SK-N-SH (cell line): ENCODE measurements at regions not wholly inside any gene's neighbourhood (a gene's known extent, or its start where the extent isn't known, plus 50 kb on each side); places are given as distances from the start of the nearest gene placed in this dataset.

ENCODE experiments used
- CTCF ChIA-PET: fragments of 300-600, 350-600 bp; formaldehyde crosslinking; extraction: SDS; loops from one replicate; lab custom pipeline; 2021; lab: Yijun Ruan, JAX
- POLR2A ChIA-PET: fragments of 350-600 bp; sonication (Branson Sonifier 250); formaldehyde crosslinking; extraction: SDS; loops from one replicate; lab custom pipeline; 2020; ENCODE audit warnings: antibody characterized with exemption, inconsistent platforms; lab: Yijun Ruan, JAX
- DNase-seq: peaks from one replicate; pipeline ENCODE4 v3.0.0; 2012
- H2AFZ ChIP-seq: fragments of 200-600 bp; sonication (generic); 2 replicates; pipeline ENCODE4 v1.8.1; 2016; ENCODE audit warnings: antibody characterized with exemption, mild to moderate bottlenecking, low read depth
- H3F3A ChIP-seq: fragments of 200-600 bp; sonication (generic); replicated peaks from 2 replicates; pipeline ENCODE3; 2016; ENCODE audit warnings: antibody characterized with exemption, mild to moderate bottlenecking; ENCODE audit not compliant: insufficient read depth
- H3K27ac ChIP-seq, 2 experiments: fragments of 200-500 bp in 1 of 2; fragments of 200-600 bp in 1 of 2; sonication (Bioruptor generic) in 1 of 2; sonication (generic), shearing (Covaris generic) in 1 of 2; 2 replicates each; pipeline versions ENCODE4 v1.5.1 to v1.6.1; 2014 to 2016; ENCODE audit warnings: low read depth in 2 of 2, inconsistent platforms in 1 of 2, low read length in 1 of 2, mild to moderate bottlenecking in 1 of 2, mixed read lengths in 1 of 2
- H3K27me3 ChIP-seq: fragments of 200-600 bp; sonication (generic), shearing (Covaris generic); 2 replicates; pipeline ENCODE4 v1.6.1; 2016; ENCODE audit warnings: mixed run types; ENCODE audit not compliant: insufficient read depth
- H3K36me3 ChIP-seq, 2 experiments: fragments of 200-500 bp in 1 of 2; fragments of 200-600 bp in 1 of 2; sonication (Bioruptor generic) in 1 of 2; sonication (generic) in 1 of 2; replicated peaks in 1 of 2; 2 replicates each; pipeline versions ENCODE3 to v1.5.1; 2014 to 2016; ENCODE audit warnings: low read length in 1 of 2, mild to moderate bottlenecking in 1 of 2; ENCODE audit not compliant: insufficient read depth in 2 of 2, control insufficient read depth in 1 of 2
- H3K4me1 ChIP-seq, 2 experiments: fragments of 200-500 bp in 1 of 2; fragments of 200-600 bp in 1 of 2; sonication (Bioruptor generic) in 1 of 2; sonication (generic), shearing (Covaris generic) in 1 of 2; 2 replicates each; pipeline versions ENCODE4 v1.5.1 to v1.6.1; 2014 to 2016; ENCODE audit warnings: low read depth in 1 of 2, low read length in 1 of 2, mixed run types in 1 of 2; ENCODE audit not compliant: insufficient read depth in 2 of 2, control insufficient read depth in 1 of 2
- H3K4me2 ChIP-seq: fragments of 200-600 bp; sonication (generic), shearing (Covaris generic); 2 replicates; pipeline ENCODE4 v1.6.1; 2017; ENCODE audit warnings: mixed run types
- H3K4me3 ChIP-seq, 2 experiments: fragments of 200-500 bp in 1 of 2; fragments of 200-600 bp in 1 of 2; sonication (Bioruptor generic) in 1 of 2; sonication (generic), shearing (Covaris generic) in 1 of 2; 2 replicates each; pipeline versions ENCODE4 v1.5.1 to v1.8.1; 2014 to 2016; ENCODE audit warnings: low read depth in 2 of 2, inconsistent platforms in 1 of 2, low read length in 1 of 2, mild to moderate bottlenecking in 1 of 2, mixed read lengths in 1 of 2, moderate library complexity in 1 of 2
- H3K79me2 ChIP-seq: fragments of 200-600 bp; sonication (generic); 2 replicates; pipeline ENCODE4 v1.8.1; 2017; ENCODE audit warnings: mild to moderate bottlenecking; ENCODE audit not compliant: insufficient read depth
- H3K9ac ChIP-seq: fragments of 200-600 bp; sonication (generic); 2 replicates; pipeline ENCODE4 v1.6.1; 2017; ENCODE audit warnings: mixed run types
- H3K9me2 ChIP-seq: fragments of 200-600 bp; sonication (generic); 2 replicates; pipeline ENCODE4 v1.6.1; 2017; ENCODE audit warnings: mixed run types
- H3K9me3 ChIP-seq: fragments of 200-600 bp; sonication (generic); 2 replicates; pipeline ENCODE4 v1.6.1; 2017; ENCODE audit warnings: mixed run types, mild to moderate bottlenecking, moderate library complexity
- H4K20me1 ChIP-seq: fragments of 200-600 bp; sonication (generic); 2 replicates; pipeline ENCODE4 v1.6.1; 2017; ENCODE audit warnings: mild to moderate bottlenecking, mixed run types; ENCODE audit not compliant: insufficient read depth
- CHD2 ChIP-seq: fragments of 150-350 bp; IDR thresholded peaks from 2 replicates; pipeline ENCODE4 v1.6.1; 2018; ENCODE audit warnings: low read length; ENCODE audit not compliant: partially characterized antibody
- CTCF ChIP-seq: fragments of 200-600 bp; sonication (generic); IDR thresholded peaks from 2 replicates; pipeline ENCODE4 v1.6.1; 2017; ENCODE audit warnings: antibody characterized with exemption, mild to moderate bottlenecking, moderate library complexity
- ELF1 ChIP-seq: IDR thresholded peaks from 2 replicates; pipeline ENCODE4 v1.4.0; 2012
- EP300 ChIP-seq, 2 experiments: IDR thresholded peaks; 2 replicates each; pipeline versions ENCODE4 v1.4.0 to v1.6.1; 2012; ENCODE audit warnings: borderline replicate concordance in 1 of 2, low read depth in 1 of 2, low read length in 1 of 2
- FOSL2 ChIP-seq: IDR thresholded peaks from 2 replicates; pipeline ENCODE4 v1.4.0; 2012; ENCODE audit warnings: low read depth, mild to moderate bottlenecking, moderate library complexity, borderline replicate concordance
- FOXM1 ChIP-seq: IDR thresholded peaks from 2 replicates; pipeline ENCODE4 v1.4.0; 2012; ENCODE audit warnings: low read depth, mild to moderate bottlenecking
- GABPA ChIP-seq: IDR thresholded peaks from 2 replicates; pipeline ENCODE4 v1.4.0; 2012; ENCODE audit warnings: low read depth, mild to moderate bottlenecking
- IRF3 ChIP-seq: fragments of 150-350 bp; IDR thresholded peaks from 2 replicates; pipeline ENCODE4 v1.6.1; 2016; ENCODE audit warnings: mild to moderate bottlenecking, low read depth, low read length
- NFIC ChIP-seq: IDR thresholded peaks from 2 replicates; pipeline ENCODE4 v1.4.0; 2012; ENCODE audit warnings: borderline replicate concordance
- PBX3 ChIP-seq: IDR thresholded peaks from 2 replicates; pipeline ENCODE4; 2012
- POLR2AphosphoS5 ChIP-seq: IDR thresholded peaks from 2 replicates; pipeline ENCODE4 v1.6.1; 2012; ENCODE audit warnings: low read depth, low read length
- RAD21 ChIP-seq: IDR thresholded peaks from 2 replicates; pipeline ENCODE4 v1.6.1; 2012; ENCODE audit warnings: mild to moderate bottlenecking, low read length
- TAF1 ChIP-seq: IDR thresholded peaks from 2 replicates; pipeline ENCODE4 v1.6.1; 2012; ENCODE audit warnings: low read depth, mild to moderate bottlenecking, low read length, moderate library complexity, borderline replicate concordance
- USF1 ChIP-seq: IDR thresholded peaks from 2 replicates; pipeline ENCODE4 v1.4.0; 2012; ENCODE audit warnings: low read depth, borderline replicate concordance
- WGBS: methylation state at CpG from one replicate; pipeline ENCODE4 v1.1.6; 2017; ENCODE audit warnings: low lambda C conversion rate; 5-methylcytosine and 5-hydroxymethylcytosine counted together
- TF ChIP-seq, protein P1 (sequence below): IDR thresholded peaks from 2 replicates; pipeline ENCODE4 v1.4.0; 2012; ENCODE audit warnings: low read depth, borderline replicate concordance
- TF ChIP-seq, protein P2 (sequence below): IDR thresholded peaks from 2 replicates; pipeline ENCODE4 v1.6.1; 2012; ENCODE audit warnings: mild to moderate bottlenecking, low read depth, low read length, moderate library complexity

- Histone ChIP-seq H2AFZ (no peak overlapping the region), H3K9ac (no peak overlapping the region), H3K27me3 (no peaks in the 10 kb centered on the region), H4K20me1 (no peaks in the 10 kb centered on the region), H3K9me2 (no peaks in the 10 kb centered on the region), H3K36me3 (no peaks in the 10 kb centered on the region), H3K4me1 (no peaks in the 10 kb centered on the region), H3K27ac (no peak overlapping the region), H3K4me3 (no peak overlapping the region), H3K4me2 (no peak overlapping the region), H3K79me2 (no peaks in the 10 kb centered on the region), H3K9me3 (peaks cover 5% of the 10 kb centered on the region; the same call in 1 of the 2 replicates), H3F3A (no peaks in the 10 kb centered on the region)
- CTCF ChIA-PET = no interaction called here
- TF ChIP-seq FOXM1 (no peak), NFIC (no peak), RAD21 (no peak), FOSL2 (no peak), CTCF (no peak), TAF1 (no peak), ELF1 (no peak), IRF3 (no peak)
- TF ChIP-seq, protein P1, sequence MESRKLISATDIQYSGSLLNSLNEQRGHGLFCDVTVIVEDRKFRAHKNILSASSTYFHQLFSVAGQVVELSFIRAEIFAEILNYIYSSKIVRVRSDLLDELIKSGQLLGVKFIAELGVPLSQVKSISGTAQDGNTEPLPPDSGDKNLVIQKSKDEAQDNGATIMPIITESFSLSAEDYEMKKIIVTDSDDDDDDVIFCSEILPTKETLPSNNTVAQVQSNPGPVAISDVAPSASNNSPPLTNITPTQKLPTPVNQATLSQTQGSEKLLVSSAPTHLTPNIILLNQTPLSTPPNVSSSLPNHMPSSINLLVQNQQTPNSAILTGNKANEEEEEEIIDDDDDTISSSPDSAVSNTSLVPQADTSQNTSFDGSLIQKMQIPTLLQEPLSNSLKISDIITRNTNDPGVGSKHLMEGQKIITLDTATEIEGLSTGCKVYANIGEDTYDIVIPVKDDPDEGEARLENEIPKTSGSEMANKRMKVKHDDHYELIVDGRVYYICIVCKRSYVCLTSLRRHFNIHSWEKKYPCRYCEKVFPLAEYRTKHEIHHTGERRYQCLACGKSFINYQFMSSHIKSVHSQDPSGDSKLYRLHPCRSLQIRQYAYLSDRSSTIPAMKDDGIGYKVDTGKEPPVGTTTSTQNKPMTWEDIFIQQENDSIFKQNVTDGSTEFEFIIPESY = no peak
- POLR2A ChIA-PET = no interaction called here
- no peak for DNase-seq
Observed at GRCh38 chr11:42145311-42145710, 685.9 kb upstream of the LRRC4C start.

- no peaks in the 10 kb centered on the region for H3K4me1 ChIP-seq
- no peak overlapping the region for H3K4me2 ChIP-seq
- H4K20me1 ChIP-seq = no peaks in the 10 kb centered on the region
- H3K4me3 ChIP-seq = no peak overlapping the region
- no peak overlapping the region for H2AFZ ChIP-seq
- no peak overlapping the region for H3K9ac ChIP-seq
- H3K9me3 ChIP-seq = 0 out of 2 replicates have a peak, but pooled peaks cover 4% of the 10 kb centered on the region
- H3K36me3 ChIP-seq = no peaks in the 10 kb centered on the region
- no peaks in the 10 kb centered on the region for H3F3A ChIP-seq
- H3K27ac ChIP-seq = no peak overlapping the region
- H3K9me2 ChIP-seq = no peaks in the 10 kb centered on the region
- H3K79me2 ChIP-seq = no peaks in the 10 kb centered on the region
- DNase-seq = no peak
- no peaks in the 10 kb centered on the region for H3K27me3 ChIP-seq
- ChIA-PET POLR2A (no interaction called here), CTCF (no interaction called here)
- 9% methylated on average over 1 of the region's 1 CpG for WGBS
- no peak for TF ChIP-seq CHD2
- TF ChIP-seq IRF3 = no peak
- no peak for TF ChIP-seq TAF1
- TF ChIP-seq GABPA = no peak
- TF ChIP-seq EP300 (IDR thresholded peaks at IDR 0.05; ENCODE audit: borderline replicate concordance in 1 of 2, low read depth in 1 of 2, low read length in 1 of 2) = no peak
- TF ChIP-seq FOXM1 = no peak
- TF ChIP-seq, protein P2, sequence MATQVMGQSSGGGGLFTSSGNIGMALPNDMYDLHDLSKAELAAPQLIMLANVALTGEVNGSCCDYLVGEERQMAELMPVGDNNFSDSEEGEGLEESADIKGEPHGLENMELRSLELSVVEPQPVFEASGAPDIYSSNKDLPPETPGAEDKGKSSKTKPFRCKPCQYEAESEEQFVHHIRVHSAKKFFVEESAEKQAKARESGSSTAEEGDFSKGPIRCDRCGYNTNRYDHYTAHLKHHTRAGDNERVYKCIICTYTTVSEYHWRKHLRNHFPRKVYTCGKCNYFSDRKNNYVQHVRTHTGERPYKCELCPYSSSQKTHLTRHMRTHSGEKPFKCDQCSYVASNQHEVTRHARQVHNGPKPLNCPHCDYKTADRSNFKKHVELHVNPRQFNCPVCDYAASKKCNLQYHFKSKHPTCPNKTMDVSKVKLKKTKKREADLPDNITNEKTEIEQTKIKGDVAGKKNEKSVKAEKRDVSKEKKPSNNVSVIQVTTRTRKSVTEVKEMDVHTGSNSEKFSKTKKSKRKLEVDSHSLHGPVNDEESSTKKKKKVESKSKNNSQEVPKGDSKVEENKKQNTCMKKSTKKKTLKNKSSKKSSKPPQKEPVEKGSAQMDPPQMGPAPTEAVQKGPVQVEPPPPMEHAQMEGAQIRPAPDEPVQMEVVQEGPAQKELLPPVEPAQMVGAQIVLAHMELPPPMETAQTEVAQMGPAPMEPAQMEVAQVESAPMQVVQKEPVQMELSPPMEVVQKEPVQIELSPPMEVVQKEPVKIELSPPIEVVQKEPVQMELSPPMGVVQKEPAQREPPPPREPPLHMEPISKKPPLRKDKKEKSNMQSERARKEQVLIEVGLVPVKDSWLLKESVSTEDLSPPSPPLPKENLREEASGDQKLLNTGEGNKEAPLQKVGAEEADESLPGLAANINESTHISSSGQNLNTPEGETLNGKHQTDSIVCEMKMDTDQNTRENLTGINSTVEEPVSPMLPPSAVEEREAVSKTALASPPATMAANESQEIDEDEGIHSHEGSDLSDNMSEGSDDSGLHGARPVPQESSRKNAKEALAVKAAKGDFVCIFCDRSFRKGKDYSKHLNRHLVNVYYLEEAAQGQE = no peak
- TF ChIP-seq PBX3 = no peak
- no peak for TF ChIP-seq POLR2AphosphoS5
- TF ChIP-seq USF1 = no peak
Observed at GRCh38 chr11:42161886-42162285, 702.4 kb upstream of the LRRC4C start.
